ENCODE measurements at regions not wholly inside any gene's neighbourhood (a gene's known extent, or its start where the extent isn't known, plus 50 kb on each side); places are given as distances from the start of the nearest gene placed in this dataset.

GRCh38 chr10:3684891-3685290 is 100.1 kb downstream of the KLF6 start:
- TF ChIP-seq POLR2AphosphoS5 (IDR thresholded peaks at IDR 0.05; ENCODE audit: low read depth, low read length) (no peak), POLR2A (IDR thresholded peaks at IDR 0.05; ENCODE audit: low read depth, low read length) (no peak), TAF1 (IDR thresholded peaks at IDR 0.05; ENCODE audit: borderline replicate concordance, low read depth, low read length) (no peak)

Data from GM12892 (cell line).